Spinal cord (tissue), 9 donors: ENCODE measurements at regions not wholly inside any gene's neighbourhood (a gene's known extent, or its start where the extent isn't known, plus 50 kb on each side); places are given as distances from the start of the nearest gene placed in this dataset.

ENCODE experiments used
- DNase-seq, 6 donors: peaks; one replicate each; pipeline versions ENCODE4 v3.0.0 to v3.0.0-alpha.2; 2013 to 2015; ENCODE audit warnings: low spot score in 6 of 6, low read depth in 4 of 6
- H3K27ac ChIP-seq: one replicate; pipeline ENCODE4 v1.5.1; 2013; ENCODE audit warnings: low read depth, low read length, control low read depth
- H3K27me3 ChIP-seq: one replicate; pipeline ENCODE4 v1.6.1; 2013; ENCODE audit warnings: low read length; ENCODE audit not compliant: control insufficient read depth, insufficient read depth
- H3K36me3 ChIP-seq: one replicate; pipeline ENCODE4 v1.6.1; 2013; ENCODE audit warnings: low read length; ENCODE audit not compliant: control insufficient read depth, insufficient read depth
- H3K4me1 ChIP-seq: one replicate; pipeline ENCODE4 v1.6.1; 2013; ENCODE audit warnings: low read length; ENCODE audit not compliant: control insufficient read depth, insufficient read depth
- H3K4me3 ChIP-seq: one replicate; pipeline ENCODE4 v1.5.1; 2013; ENCODE audit warnings: low read depth, low read length, control low read depth
- H3K9me3 ChIP-seq: one replicate; pipeline ENCODE4 v1.6.1; 2013; ENCODE audit warnings: low read length; ENCODE audit not compliant: control insufficient read depth, insufficient read depth
- WGBS: methylation state at CpG from one replicate; pipeline ENCODE4 v1.1.5; 2013; ENCODE audit warnings: missing lambda C conversion rate; ENCODE audit not compliant: insufficient coverage; 5-methylcytosine and 5-hydroxymethylcytosine counted together
- donor health status: healthy.

- no peak overlapping the region for H3K27ac ChIP-seq
- no peaks in the 10 kb centered on the region for H3K36me3 ChIP-seq
- no peaks in the 10 kb centered on the region for H3K9me3 ChIP-seq
- H3K4me1 ChIP-seq = peaks cover 13% of the 10 kb centered on the region
- 80% methylated on average over 1 of the region's 1 CpG for WGBS
- H3K4me3 ChIP-seq = no peak overlapping the region
- H3K27me3 ChIP-seq = no peaks in the 10 kb centered on the region
- DNase-seq = no peak
These were observed 275.1 kb downstream of the CDH20 start for GRCh38 chr18:61608316-61608715.

GRCh38 chr18:61607867-61608266, 274.6 kb downstream of the CDH20 start:
- Histone ChIP-seq H3K4me3 (no peak overlapping the region), H3K27me3 (no peaks in the 10 kb centered on the region), H3K4me1 (peaks cover 13% of the 10 kb centered on the region), H3K9me3 (no peaks in the 10 kb centered on the region), H3K27ac (no peak overlapping the region), H3K36me3 (no peaks in the 10 kb centered on the region)
- DNase-seq = peak in 2 of 6 donors; percentile 4 to 76
- 40% methylated on average over 1 of the region's 2 CpGs for WGBS

- Histone ChIP-seq H3K9me3 (no peaks in the 10 kb centered on the region), H3K27ac (peak overlapping the region; percentile 12), H3K27me3 (no peaks in the 10 kb centered on the region), H3K4me3 (no peak overlapping the region), H3K36me3 (no peaks in the 10 kb centered on the region), H3K4me1 (peaks cover 13% of the 10 kb centered on the region)
- DNase-seq = peak in 5 of 6 donors; percentile 24 to 93 (median 49)
- 24% methylated on average over 5 of the region's 5 CpGs for WGBS
These were observed 273.5 kb downstream of the CDH20 start for GRCh38 chr18:61606759-61607158.

GRCh38 chr18:61606068-61606660, 272.9 kb downstream of the CDH20 start:
- H3K9me3 ChIP-seq = no peaks in the 10 kb centered on the region
- H3K4me3 ChIP-seq = peak overlapping the region; percentile 23
- H3K27ac ChIP-seq = peak overlapping the region; percentile 12
- 18% methylated on average over 8 of the region's 17 CpGs for WGBS
- peaks cover 13% of the 10 kb centered on the region for H3K4me1 ChIP-seq
- H3K36me3 ChIP-seq = no peaks in the 10 kb centered on the region
- DNase-seq = peak in 4 of 6 donors; percentile 28 to 89 (median 60)
- no peaks in the 10 kb centered on the region for H3K27me3 ChIP-seq

- Histone ChIP-seq H3K36me3 (no peaks in the 10 kb centered on the region), H3K9me3 (no peaks in the 10 kb centered on the region), H3K4me1 (peaks cover 13% of the 10 kb centered on the region), H3K27me3 (no peaks in the 10 kb centered on the region), H3K27ac (peak overlapping the region; percentile 12), H3K4me3 (no peak overlapping the region)
- DNase-seq = peak in 1 of 6 donors; percentile 32
- WGBS = no CpG with 5 or more reads among the region's 3 CpGs
These were observed 272.3 kb downstream of the CDH20 start for GRCh38 chr18:61605376-61606067.
